DOHH2 (cell line): ENCODE measurements at regions not wholly inside any gene's neighbourhood (a gene's known extent, or its start where the extent isn't known, plus 50 kb on each side); places are given as distances from the start of the nearest gene placed in this dataset.

Experiments
- H3F3A ChIP-seq: fragments of 200-600 bp; sonication (generic), shearing (Covaris generic); 2 replicates; pipeline ENCODE4 v1.6.0; 2016; ENCODE audit warnings: antibody characterized with exemption, mild to moderate bottlenecking; ENCODE audit not compliant: control insufficient read depth, insufficient read depth
- H3K27ac ChIP-seq: fragments of 200-600 bp; sonication (generic); 2 replicates; pipeline ENCODE4 v1.5.1; 2014; ENCODE audit warnings: low read depth, mild to moderate bottlenecking, low read length, moderate library complexity
- H3K27me3 ChIP-seq: fragments of 200-600 bp; sonication (generic); 2 replicates; pipeline ENCODE4 v1.6.1; 2014; ENCODE audit warnings: mild to moderate bottlenecking, low read length, mixed read lengths; ENCODE audit not compliant: control insufficient read depth
- H3K36me3 ChIP-seq: fragments of 200-600 bp; sonication (generic); 2 replicates; pipeline ENCODE4 v1.6.1; 2014; ENCODE audit warnings: mild to moderate bottlenecking, low read length, moderate library complexity, mixed read lengths; ENCODE audit not compliant: control insufficient read depth
- H3K4me1 ChIP-seq: fragments of 200-600 bp; sonication (generic); 2 replicates; pipeline ENCODE4 v1.6.1; 2014; ENCODE audit warnings: mild to moderate bottlenecking, low read length, mixed read lengths; ENCODE audit not compliant: control insufficient read depth
- H3K4me2 ChIP-seq: fragments of 200-600 bp; sonication (generic); 2 replicates; pipeline ENCODE4 v1.6.0; 2014; ENCODE audit warnings: mild to moderate bottlenecking, low read length, moderate library complexity
- H3K4me3 ChIP-seq: fragments of 200-600 bp; sonication (generic); 2 replicates; pipeline ENCODE4 v1.5.1; 2014; ENCODE audit warnings: mild to moderate bottlenecking, low read length, mixed read lengths
- H3K79me2 ChIP-seq: fragments of 200-600 bp; sonication (generic); 2 replicates; pipeline ENCODE4 v1.6.1; 2014; ENCODE audit warnings: mild to moderate bottlenecking, low read length, mixed read lengths; ENCODE audit not compliant: control insufficient read depth
- H3K9me2 ChIP-seq: fragments of 200-600 bp; sonication (generic); replicated peaks from 2 replicates; pipeline ENCODE4 v1.6.1; 2014; ENCODE audit warnings: mild to moderate bottlenecking, low read length, mixed read lengths; ENCODE audit not compliant: control insufficient read depth
- H3K9me3 ChIP-seq: fragments of 200-600 bp; sonication (generic); 2 replicates; pipeline ENCODE4 v1.6.1; 2014; ENCODE audit warnings: antibody characterized with exemption, low read length, mixed read lengths; ENCODE audit not compliant: control insufficient read depth, insufficient read depth
- H4K20me1 ChIP-seq: fragments of 200-600 bp; sonication (generic); 2 replicates; pipeline ENCODE4 v1.6.0; 2014; ENCODE audit warnings: low read depth, mild to moderate bottlenecking, antibody characterized with exemption, low read length, moderate library complexity; ENCODE audit not compliant: control insufficient read depth, insufficient read depth
- EZH2phosphoT487 ChIP-seq: fragments of 200-600 bp; sonication (generic); IDR thresholded peaks from 2 replicates; pipeline ENCODE4 v1.6.1; 2017; ENCODE audit warnings: borderline replicate concordance, mild to moderate bottlenecking, antibody characterized with exemption, low read length, moderate library complexity, mixed read lengths
- TF ChIP-seq, protein P1 (sequence below): fragments of 200-600 bp; sonication (generic); IDR thresholded peaks from one replicate; pipeline ENCODE4 v1.5.1; 2014; ENCODE audit warnings: antibody characterized with exemption, mild to moderate bottlenecking, low read depth, low read length; ENCODE audit not compliant: poor library complexity, severe bottlenecking

DNA sequence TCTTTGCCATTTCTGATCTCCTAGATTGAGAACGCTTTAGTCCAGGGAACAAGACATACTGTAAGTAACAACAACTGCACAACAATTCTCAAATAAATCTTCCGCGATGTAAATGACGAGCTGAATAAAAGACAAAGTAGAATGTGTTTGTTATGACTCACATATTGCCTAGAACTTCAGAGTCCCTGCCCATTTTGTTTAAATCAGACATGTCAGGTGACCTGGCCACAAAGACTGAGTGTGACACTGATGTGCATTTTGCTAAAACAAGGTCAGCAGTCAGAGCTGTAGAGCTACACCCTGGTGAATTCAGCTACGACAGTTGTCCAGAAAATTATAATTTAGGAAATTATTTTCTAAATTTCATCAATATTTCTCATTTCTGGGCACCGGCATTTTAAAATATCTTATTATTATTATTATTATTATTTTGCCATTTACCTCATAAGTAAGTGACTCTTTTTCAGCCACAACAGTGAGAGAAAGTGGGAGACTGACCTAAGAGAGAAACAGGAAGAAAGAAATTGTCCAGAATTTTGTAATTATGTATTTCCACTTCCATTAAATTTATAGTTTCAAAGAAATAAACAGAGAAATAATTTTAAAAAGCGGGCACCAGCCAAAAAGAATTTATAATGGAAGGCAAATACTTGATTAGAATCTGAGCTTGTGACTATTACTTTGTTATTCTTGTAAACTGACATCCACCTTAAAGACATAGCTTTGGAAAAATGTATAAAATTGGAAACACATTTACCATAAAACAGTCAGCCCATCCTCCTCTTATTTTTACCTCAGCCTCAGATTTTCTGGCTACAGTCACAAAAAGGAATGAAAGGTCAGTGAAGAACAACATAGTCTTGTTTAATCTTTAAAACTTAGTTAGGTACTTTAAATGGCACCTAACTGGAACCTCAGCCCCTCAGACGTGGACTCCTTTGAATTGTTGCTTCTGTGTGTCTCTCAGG, 157.0 kb upstream of the CITED2 start:
- Histone ChIP-seq H3K79me2 (no peaks in the 10 kb centered on the region), H3K9me3 (no peaks in the 10 kb centered on the region), H3K27ac (no peak overlapping the region), H4K20me1 (no peaks in the 10 kb centered on the region), H3K4me1 (no peaks in the 10 kb centered on the region), H3K4me3 (no peak overlapping the region), H3K27me3 (no peaks in the 10 kb centered on the region), H3K36me3 (no peaks in the 10 kb centered on the region), H3K4me2 (no peak overlapping the region), H3K9me2 (no peaks in the 10 kb centered on the region), H3F3A (no peaks in the 10 kb centered on the region)
- TF ChIP-seq, protein P1, sequence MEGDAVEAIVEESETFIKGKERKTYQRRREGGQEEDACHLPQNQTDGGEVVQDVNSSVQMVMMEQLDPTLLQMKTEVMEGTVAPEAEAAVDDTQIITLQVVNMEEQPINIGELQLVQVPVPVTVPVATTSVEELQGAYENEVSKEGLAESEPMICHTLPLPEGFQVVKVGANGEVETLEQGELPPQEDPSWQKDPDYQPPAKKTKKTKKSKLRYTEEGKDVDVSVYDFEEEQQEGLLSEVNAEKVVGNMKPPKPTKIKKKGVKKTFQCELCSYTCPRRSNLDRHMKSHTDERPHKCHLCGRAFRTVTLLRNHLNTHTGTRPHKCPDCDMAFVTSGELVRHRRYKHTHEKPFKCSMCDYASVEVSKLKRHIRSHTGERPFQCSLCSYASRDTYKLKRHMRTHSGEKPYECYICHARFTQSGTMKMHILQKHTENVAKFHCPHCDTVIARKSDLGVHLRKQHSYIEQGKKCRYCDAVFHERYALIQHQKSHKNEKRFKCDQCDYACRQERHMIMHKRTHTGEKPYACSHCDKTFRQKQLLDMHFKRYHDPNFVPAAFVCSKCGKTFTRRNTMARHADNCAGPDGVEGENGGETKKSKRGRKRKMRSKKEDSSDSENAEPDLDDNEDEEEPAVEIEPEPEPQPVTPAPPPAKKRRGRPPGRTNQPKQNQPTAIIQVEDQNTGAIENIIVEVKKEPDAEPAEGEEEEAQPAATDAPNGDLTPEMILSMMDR = no peak
- TF ChIP-seq EZH2phosphoT487 = no peak

DNA sequence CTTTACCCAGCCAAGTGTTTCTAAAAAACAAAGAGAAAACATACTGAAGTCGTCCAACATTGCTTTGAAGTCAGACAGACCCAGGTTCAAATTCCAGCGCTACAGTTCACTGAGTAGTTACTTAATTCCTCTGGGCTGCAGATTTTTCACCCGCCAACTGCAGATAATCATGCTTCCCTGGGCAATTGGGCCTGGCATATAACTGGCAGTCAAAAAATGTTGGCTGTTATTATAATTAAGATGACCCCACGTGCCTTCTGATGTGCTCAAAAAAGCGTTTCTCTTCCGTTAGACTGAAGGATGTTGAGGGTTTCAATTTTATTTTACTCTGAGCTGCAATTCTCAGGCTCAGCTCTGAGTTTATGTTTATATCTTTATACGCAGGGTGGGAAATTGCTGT, 156.1 kb upstream of the CITED2 start:
- Histone ChIP-seq H3K27ac (no peak overlapping the region), H3K4me2 (no peak overlapping the region), H4K20me1 (no peaks in the 10 kb centered on the region), H3K9me2 (no peaks in the 10 kb centered on the region), H3K27me3 (no peaks in the 10 kb centered on the region), H3K36me3 (no peaks in the 10 kb centered on the region), H3K79me2 (no peaks in the 10 kb centered on the region), H3F3A (no peaks in the 10 kb centered on the region), H3K9me3 (no peaks in the 10 kb centered on the region), H3K4me1 (no peaks in the 10 kb centered on the region), H3K4me3 (no peak overlapping the region)
- TF ChIP-seq, protein P1 = no peak
- no peak for TF ChIP-seq EZH2phosphoT487

DNA sequence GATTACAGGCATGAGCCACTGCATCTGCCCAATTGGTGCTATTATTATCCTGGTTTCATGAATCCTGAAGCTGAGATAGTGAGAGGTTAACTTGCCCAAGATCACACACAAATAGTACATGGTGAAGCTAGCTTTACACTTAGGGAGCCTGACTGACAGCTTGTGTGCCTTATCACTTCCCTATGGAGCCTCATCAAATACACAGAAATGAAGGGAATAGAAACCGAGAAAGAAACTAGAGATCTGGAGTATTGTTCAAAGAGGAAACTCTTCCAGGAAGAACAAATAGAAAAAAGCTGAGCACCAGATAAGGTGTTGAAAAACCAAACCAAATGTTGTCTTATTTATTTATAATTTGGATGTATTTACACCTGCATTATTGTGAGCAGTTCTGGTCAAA, 155.0 kb upstream of the CITED2 start:
- no peaks in the 10 kb centered on the region for H3K36me3 ChIP-seq
- TF ChIP-seq EZH2phosphoT487 = no peak
- TF ChIP-seq, protein P1 = no peak
- H3K27me3 ChIP-seq = no peaks in the 10 kb centered on the region
- no peak overlapping the region for H3K4me3 ChIP-seq
- no peaks in the 10 kb centered on the region for H3K9me2 ChIP-seq
- H3F3A ChIP-seq = no peaks in the 10 kb centered on the region
- H3K4me1 ChIP-seq = no peaks in the 10 kb centered on the region
- H3K27ac ChIP-seq = no peak overlapping the region
- no peaks in the 10 kb centered on the region for H3K9me3 ChIP-seq
- no peak overlapping the region for H3K4me2 ChIP-seq
- no peaks in the 10 kb centered on the region for H4K20me1 ChIP-seq
- H3K79me2 ChIP-seq = no peaks in the 10 kb centered on the region
